ENCODE measurements at regions not wholly inside any gene's neighbourhood (a gene's known extent, or its start where the extent isn't known, plus 50 kb on each side); places are given as distances from the start of the nearest gene placed in this dataset.
A peak's percentile ranks its signal among the peaks of the same experiment; 100 is the strongest.

GRCh38 chr1:119276558-119276957 is 92.0 kb upstream of the HAO2 start:
- Histone ChIP-seq H3K4me2 (ENCODE audit: control insufficient read depth, insufficient read depth) (no peak overlapping the region), H3K79me2 (ENCODE audit: control insufficient read depth, insufficient read depth, low read length) (no peaks in the 10 kb centered on the region), H3K27me3 (replicated peaks in 1 of 2; ENCODE audit: control insufficient read depth in 2 of 2, insufficient read depth in 2 of 2, low read length in 1 of 2) (no peaks in the 10 kb centered on the region), H3K27ac (ENCODE audit: control insufficient read depth, insufficient read depth) (no peak overlapping the region), H4K20me1 (ENCODE audit: control insufficient read depth, insufficient read depth) (no peaks in the 10 kb centered on the region), H3K9ac (ENCODE audit: control insufficient read depth, insufficient read depth, low read length) (no peak overlapping the region), H3K4me3 (no peak overlapping the region), H3K9me3 (replicated peaks; ENCODE audit: control insufficient read depth, insufficient read depth, low read length) (no peaks in the 10 kb centered on the region), H3K36me3 (ENCODE audit: control insufficient read depth in 2 of 2, insufficient read depth in 2 of 2, low read length in 1 of 2) (no peaks in the 10 kb centered on the region), H2AFZ (ENCODE audit: control insufficient read depth, low read depth, low read length) (no peak overlapping the region), H3K4me1 (ENCODE audit: control insufficient read depth, insufficient read depth, low read length) (no peaks in the 10 kb centered on the region)
- no peak for FAIRE-seq
- DNase-seq (ENCODE audit: low read depth, low spot score): no peak
- no TSS peak for BruUV-seq (replicated peaks)
- ChIA-PET SMC1A (ENCODE audit: uncharacterized antibody, unreplicated experiment) (interaction anchor here (0.6 to 4.1 kb wide), 20 partner anchors 9 to 478 kb away, joined by 3 to 73 read pairs (median 5); partner anchors contain the start of genes HAO2 and WARS2), POLR2A (no interaction called here), CTCF (interaction anchor here (0.6 to 9.1 kb wide), 36 partner anchors 10 to 1424 kb away, joined by 3 to 144 read pairs (median 6); partner anchors contain the start of genes HAO2 and WARS2), RAD21 (ENCODE audit: unreplicated experiment) (interaction anchor here (0.9 to 5.2 kb wide), 14 partner anchors 9 to 268 kb away, joined by 3 to 58 read pairs (median 5); partner anchors contain the start of genes HAO2 and WARS2)
- WGBS (ENCODE audit: insufficient coverage, insufficient replicate concordance, low lambda C conversion rate, missing lambda C conversion rate): 46% methylated on average over 1 of the region's 1 CpG
- in situ Hi-C loops (cut with MboI): no loop called here
- ATAC-seq: peak; percentile 73
- no peak for TF ChIP-seq ZNF592 (IDR thresholded peaks at IDR 0.05)
- TF ChIP-seq RUNX3 (IDR thresholded peaks at IDR 0.05; ENCODE audit: low read length): no peak
- no peak for TF ChIP-seq MXI1 (IDR thresholded peaks at IDR 0.05; ENCODE audit: low read depth, low read length)
- TF ChIP-seq TCF12 (IDR thresholded peaks at IDR 0.05; ENCODE audit: low read depth, low read length): no peak
- TF ChIP-seq RAD21 (IDR thresholded peaks at IDR 0.05; ENCODE audit: insufficient read depth, low read depth, low read length): peak; percentile 59
- TF ChIP-seq BHLHE40 (IDR thresholded peaks at IDR 0.05; ENCODE audit: borderline replicate concordance in 1 of 2, low read depth in 2 of 2, low read length in 1 of 2): no peak
- TF ChIP-seq SMC3 (IDR thresholded peaks at IDR 0.05; ENCODE audit: borderline replicate concordance, low read length): peak; percentile 29; the same call in 1 of the 2 replicates
- TF ChIP-seq CTCF (IDR thresholded peaks at IDR 0.05 in 2 of 3, conservative IDR thresholded peaks at IDR 0.05 in 1 of 3; ENCODE audit: control insufficient read depth in 2 of 3, extremely low read depth in 1 of 3, insufficient read depth in 1 of 3, low read depth in 3 of 3, low read length in 3 of 3): peak; percentile 17 to 68 (median 33); a peak in 3 of 6 replicates
- intact Hi-C loops (cut with micrococcal nuclease; ENCODE audit: unreplicated experiment): loop anchor here (2.0 to 10.0 kb wide), 2 partner anchors 50 to 1122 kb away; no protein-coding TSS in a partner anchor

Measured in GM12878 (cell line).